DND-41 (cell line): ENCODE measurements at regions not wholly inside any gene's neighbourhood (a gene's known extent, or its start where the extent isn't known, plus 50 kb on each side); places are given as distances from the start of the nearest gene placed in this dataset.

Source experiments
- CTCF ChIP-seq: IDR thresholded peaks from 2 replicates; pipeline ENCODE4 v1.5.1; 2012; ENCODE audit warnings: borderline replicate concordance, low read length, moderate library complexity, mild to moderate bottlenecking; ENCODE audit not compliant: poor library complexity, severe bottlenecking; ENCODE audit errors: extremely low read depth
- EZH2 ChIP-seq: IDR thresholded peaks from 3 replicates; pipeline ENCODE4 v1.6.1; 2012; ENCODE audit warnings: borderline replicate concordance, low read depth, mild to moderate bottlenecking, moderate library complexity, low read length, inconsistent platforms; ENCODE audit not compliant: severe bottlenecking

DNA sequence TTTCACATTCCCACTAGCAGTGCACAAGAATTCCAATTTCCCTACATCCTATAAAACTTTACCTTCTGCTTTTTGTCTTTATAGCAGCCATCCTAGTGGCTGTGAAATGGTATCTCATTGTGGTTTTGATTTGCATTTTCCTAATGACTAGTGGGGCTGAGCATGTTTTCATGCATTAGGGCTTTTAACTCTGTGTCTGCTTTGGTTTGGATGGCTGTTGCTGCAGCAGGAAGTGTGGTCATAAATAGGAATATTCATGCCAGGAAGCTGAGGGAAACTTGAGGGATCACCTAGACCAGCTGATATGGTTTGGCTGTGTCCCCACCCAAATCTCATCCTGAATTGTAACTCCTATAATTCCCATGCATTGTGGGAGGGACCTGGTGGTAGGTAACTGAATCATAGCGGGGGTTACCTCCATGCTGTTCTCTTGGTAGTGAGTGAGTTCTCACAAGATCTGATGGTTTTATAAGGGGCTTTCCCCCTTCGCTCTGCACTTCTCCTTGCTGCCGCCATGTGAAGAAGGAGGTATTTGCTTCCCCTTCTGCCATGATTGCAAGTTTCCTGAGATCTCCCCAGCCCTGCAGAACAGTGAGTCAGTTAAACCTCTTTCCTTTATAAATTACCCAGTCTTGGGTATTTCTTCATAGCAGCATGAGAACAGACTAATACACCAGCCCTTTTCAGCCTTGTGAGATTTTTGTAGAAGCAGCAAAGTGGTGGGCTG is 181.8 kb upstream of the PITRM1 start:
- TF ChIP-seq CTCF (no peak), EZH2 (no peak)
